DMS153 (cell line): ENCODE measurements at regions not wholly inside any gene's neighbourhood (a gene's known extent, or its start where the extent isn't known, plus 50 kb on each side); places are given as distances from the start of the nearest gene placed in this dataset.
"Not testable (repeated sequence)": the region's sequence is repeated elsewhere in the genome, so short reads cannot be mapped to it uniquely, and the experiment has no call there.

Experiments
- DNase-seq: peaks from one replicate; lab custom pipeline; 2025; lab: John Stamatoyannopoulos, UW

GRCh38 chr1:73065339-73066041 is 783.2 kb upstream of the NEGR1 start:
- DNase-seq, result peak; percentile 97

GRCh38 chr1:73056826-73057225 is 774.5 kb upstream of the NEGR1 start:
- no peak for DNase-seq

- no peak for DNase-seq
Observed at GRCh38 chr1:73044241-73045036, 762.1 kb upstream of the NEGR1 start.

GRCh38 chr1:73042403-73042802 is 760.1 kb upstream of the NEGR1 start:
- no peak for DNase-seq

- DNase-seq, result no peak
Observed at GRCh38 chr1:73040811-73041210, 758.5 kb upstream of the NEGR1 start.

GRCh38 chr1:73034271-73034670 is 751.9 kb upstream of the NEGR1 start:
- no peak for DNase-seq

GRCh38 chr1:73033640-73034039 is 751.3 kb upstream of the NEGR1 start:
- DNase-seq, result no peak

- DNase-seq, result no peak
Observed at GRCh38 chr1:73029571-73029970, 747.2 kb upstream of the NEGR1 start.

GRCh38 chr1:73026114-73026513 is 743.8 kb upstream of the NEGR1 start:
- no peak for DNase-seq

GRCh38 chr1:73009938-73010337 is 727.6 kb upstream of the NEGR1 start:
- no peak for DNase-seq

- no peak for DNase-seq
Observed at GRCh38 chr1:73009311-73009710, 727.0 kb upstream of the NEGR1 start.

GRCh38 chr1:72997624-72998023 is 715.3 kb upstream of the NEGR1 start:
- DNase-seq, result no peak

GRCh38 chr1:72997041-72997440 is 714.7 kb upstream of the NEGR1 start:
- no peak for DNase-seq

GRCh38 chr1:72987871-72988270 is 705.5 kb upstream of the NEGR1 start:
- not testable (repeated sequence) for DNase-seq

GRCh38 chr1:72986591-72987290 is 704.4 kb upstream of the NEGR1 start:
- DNase-seq, result no peak

GRCh38 chr1:72985024-72985423 is 702.7 kb upstream of the NEGR1 start:
- not testable (repeated sequence) for DNase-seq

GRCh38 chr1:72983011-72983410 is 700.7 kb upstream of the NEGR1 start:
- not testable (repeated sequence) for DNase-seq

GRCh38 chr1:72969461-72969860 is 687.1 kb upstream of the NEGR1 start:
- DNase-seq, result no peak

- no peak for DNase-seq
Observed at GRCh38 chr1:72954943-72955342, 672.6 kb upstream of the NEGR1 start.

- DNase-seq, result not testable (repeated sequence)
Observed at GRCh38 chr1:72950900-72951299, 668.6 kb upstream of the NEGR1 start.

GRCh38 chr1:72946903-72947499 is 664.7 kb upstream of the NEGR1 start:
- no peak for DNase-seq

- DNase-seq, result no peak
Observed at GRCh38 chr1:72942008-72942407, 659.7 kb upstream of the NEGR1 start.
